ENCODE measurements at regions not wholly inside any gene's neighbourhood (a gene's known extent, or its start where the extent isn't known, plus 50 kb on each side); places are given as distances from the start of the nearest gene placed in this dataset.

GRCh38 chr20:16806886-16807285 is 58.7 kb downstream of the OTOR start:
- H3K27ac Mint-ChIP-seq: no peak overlapping the region
- no peak for DNase-seq
- no peaks in the 10 kb centered on the region for H3K36me3 Mint-ChIP-seq (ENCODE audit: low read depth)
- H3K9me3 Mint-ChIP-seq: no peaks in the 10 kb centered on the region
- no peaks in the 10 kb centered on the region; the same call in 1 of the 2 replicates for H3K4me1 Mint-ChIP-seq (ENCODE audit: low read depth)
- peaks cover 11% of the 10 kb centered on the region for H3K27me3 Mint-ChIP-seq (ENCODE audit: insufficient read depth)
- no peak overlapping the region for H3K4me3 Mint-ChIP-seq
- no peak for TF ChIP-seq CTCF (IDR thresholded peaks at IDR 0.05)

- H3K4me3 Mint-ChIP-seq: no peak overlapping the region
- TF ChIP-seq CTCF (IDR thresholded peaks at IDR 0.05): no peak
- DNase-seq: no peak
- H3K27me3 Mint-ChIP-seq (ENCODE audit: insufficient read depth): peaks cover 9% of the 10 kb centered on the region
- H3K9me3 Mint-ChIP-seq: no peaks in the 10 kb centered on the region
- H3K4me1 Mint-ChIP-seq (ENCODE audit: low read depth): no peaks in the 10 kb centered on the region
- H3K27ac Mint-ChIP-seq: no peak overlapping the region
- H3K36me3 Mint-ChIP-seq (ENCODE audit: low read depth): no peaks in the 10 kb centered on the region
Observed at GRCh38 chr20:16808796-16809195, 60.6 kb downstream of the OTOR start.

- Mint-ChIP-seq H3K36me3 (ENCODE audit: low read depth) (no peaks in the 10 kb centered on the region), H3K27me3 (ENCODE audit: insufficient read depth) (peaks cover 9% of the 10 kb centered on the region), H3K4me3 (no peak overlapping the region), H3K4me1 (ENCODE audit: low read depth) (no peaks in the 10 kb centered on the region), H3K9me3 (no peaks in the 10 kb centered on the region), H3K27ac (no peak overlapping the region)
- no peak for DNase-seq
- no peak for TF ChIP-seq CTCF (IDR thresholded peaks at IDR 0.05)
Observed at GRCh38 chr20:16810216-16810615, 62.1 kb downstream of the OTOR start.

GRCh38 chr20:16816192-16816591 is 68.0 kb downstream of the OTOR start:
- H3K27me3 Mint-ChIP-seq (ENCODE audit: insufficient read depth): peaks cover 3% of the 10 kb centered on the region; the same call in 1 of the 2 replicates
- TF ChIP-seq CTCF (IDR thresholded peaks at IDR 0.05): no peak
- DNase-seq: no peak
- H3K4me3 Mint-ChIP-seq: no peak overlapping the region
- no peaks in the 10 kb centered on the region for H3K9me3 Mint-ChIP-seq
- no peak overlapping the region for H3K27ac Mint-ChIP-seq
- no peaks in the 10 kb centered on the region for H3K36me3 Mint-ChIP-seq (ENCODE audit: low read depth)
- no peaks in the 10 kb centered on the region for H3K4me1 Mint-ChIP-seq (ENCODE audit: low read depth)

- Mint-ChIP-seq H3K4me3 (no peak overlapping the region), H3K4me1 (ENCODE audit: low read depth) (no peaks in the 10 kb centered on the region), H3K27ac (no peak overlapping the region), H3K9me3 (no peaks in the 10 kb centered on the region), H3K36me3 (ENCODE audit: low read depth) (no peaks in the 10 kb centered on the region), H3K27me3 (ENCODE audit: insufficient read depth) (peaks cover 1% of the 10 kb centered on the region; the same call in 1 of the 2 replicates)
- DNase-seq: no peak
- TF ChIP-seq CTCF (IDR thresholded peaks at IDR 0.05): no peak
Observed at GRCh38 chr20:16819483-16819882, 71.3 kb downstream of the OTOR start.

All from HFFc6 (cell line).